ENCODE measurements at regions not wholly inside any gene's neighbourhood (a gene's known extent, or its start where the extent isn't known, plus 50 kb on each side); places are given as distances from the start of the nearest gene placed in this dataset.
"Not testable (repeated sequence)": the region's sequence is repeated elsewhere in the genome, so short reads cannot be mapped to it uniquely, and the experiment has no call there.

- H3K36me3 ChIP-seq; H3K4me3 ChIP-seq; H3K9me3 ChIP-seq; intact Hi-C loops (cut with DNase I); H3K4me1 ChIP-seq; H3K27ac ChIP-seq: not testable (repeated sequence)
- H3K27me3 ChIP-seq: peaks cover 25% of the 10 kb centered on the region
- ATAC-seq (peak; percentile 96), DNase-seq (peak; percentile 77)
Measured at GRCh38 chr1:143729449-143730111, 242.2 kb downstream of the FAM72C start.

- ATAC-seq: peak; percentile 91
- H3K4me1 ChIP-seq; H3K9me3 ChIP-seq; intact Hi-C loops (cut with DNase I); H3K4me3 ChIP-seq; H3K27ac ChIP-seq; DNase-seq; H3K36me3 ChIP-seq: not testable (repeated sequence)
- H3K27me3 ChIP-seq: peaks cover 25% of the 10 kb centered on the region
Measured at GRCh38 chr1:143728802-143729448, 242.9 kb downstream of the FAM72C start.

DNA sequence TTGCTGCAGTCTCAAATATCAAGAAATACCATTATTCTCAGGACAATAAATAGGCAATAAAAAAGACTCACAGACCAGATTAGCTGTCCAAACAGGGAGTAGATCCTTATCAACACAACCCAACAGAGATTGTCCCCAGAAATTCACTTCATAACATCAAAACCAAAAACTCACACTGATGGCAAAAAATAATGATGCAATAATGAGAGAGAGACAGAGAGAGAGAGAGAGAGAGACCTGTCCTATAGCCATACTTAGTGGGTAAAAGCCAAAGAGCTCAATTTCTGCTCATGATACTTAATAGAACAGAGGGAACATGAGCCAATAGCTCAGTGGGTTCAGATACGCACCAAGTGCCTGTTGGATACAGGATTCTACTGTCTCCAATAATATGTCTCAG lies 244.5 kb downstream of the FAM72C start:
- H3K27me3 ChIP-seq: peaks cover 24% of the 10 kb centered on the region
- TF ChIP-seq, protein P1, sequence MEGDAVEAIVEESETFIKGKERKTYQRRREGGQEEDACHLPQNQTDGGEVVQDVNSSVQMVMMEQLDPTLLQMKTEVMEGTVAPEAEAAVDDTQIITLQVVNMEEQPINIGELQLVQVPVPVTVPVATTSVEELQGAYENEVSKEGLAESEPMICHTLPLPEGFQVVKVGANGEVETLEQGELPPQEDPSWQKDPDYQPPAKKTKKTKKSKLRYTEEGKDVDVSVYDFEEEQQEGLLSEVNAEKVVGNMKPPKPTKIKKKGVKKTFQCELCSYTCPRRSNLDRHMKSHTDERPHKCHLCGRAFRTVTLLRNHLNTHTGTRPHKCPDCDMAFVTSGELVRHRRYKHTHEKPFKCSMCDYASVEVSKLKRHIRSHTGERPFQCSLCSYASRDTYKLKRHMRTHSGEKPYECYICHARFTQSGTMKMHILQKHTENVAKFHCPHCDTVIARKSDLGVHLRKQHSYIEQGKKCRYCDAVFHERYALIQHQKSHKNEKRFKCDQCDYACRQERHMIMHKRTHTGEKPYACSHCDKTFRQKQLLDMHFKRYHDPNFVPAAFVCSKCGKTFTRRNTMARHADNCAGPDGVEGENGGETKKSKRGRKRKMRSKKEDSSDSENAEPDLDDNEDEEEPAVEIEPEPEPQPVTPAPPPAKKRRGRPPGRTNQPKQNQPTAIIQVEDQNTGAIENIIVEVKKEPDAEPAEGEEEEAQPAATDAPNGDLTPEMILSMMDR (IDR thresholded peaks at IDR 0.05): no peak
- DNase-seq (no peak), ATAC-seq (no peak)
- intact Hi-C loops (cut with DNase I): no loop called here
- H3K4me1 ChIP-seq: no peaks in the 10 kb centered on the region
- H3K4me3 ChIP-seq: no peak overlapping the region
- no peaks in the 10 kb centered on the region for H3K36me3 ChIP-seq
- no peaks in the 10 kb centered on the region for H3K9me3 ChIP-seq
- H3K27ac ChIP-seq: no peak overlapping the region

DNA sequence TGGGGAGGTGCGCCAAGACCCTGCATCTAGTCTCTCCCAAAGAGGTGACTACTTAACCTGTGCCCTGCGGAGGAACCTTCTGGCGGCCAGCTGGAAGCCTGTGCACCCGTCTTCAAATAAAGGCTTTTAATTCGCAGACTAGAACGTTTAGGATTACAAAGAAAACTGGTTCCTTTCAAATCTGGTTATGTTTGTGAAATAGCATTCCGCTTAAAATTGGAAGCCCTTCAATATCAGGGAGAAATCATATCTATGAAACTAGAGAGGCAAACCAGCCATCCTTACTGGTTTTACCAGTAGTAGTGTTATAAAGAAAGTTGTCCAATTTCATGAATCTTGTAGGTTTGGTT lies 250.8 kb downstream of the FAM72C start:
- Histone ChIP-seq H3K27ac (no peak overlapping the region), H3K27me3 (peaks cover 63% of the 10 kb centered on the region), H3K4me1 (no peaks in the 10 kb centered on the region), H3K9me3 (no peaks in the 10 kb centered on the region), H3K4me3 (no peak overlapping the region), H3K36me3 (no peaks in the 10 kb centered on the region)
- TF ChIP-seq, protein P1 (IDR thresholded peaks at IDR 0.05): no peak
- intact Hi-C loops (cut with DNase I): no loop called here
- no peak for DNase-seq
- no peak for ATAC-seq

- H3K4me1 ChIP-seq: no peaks in the 10 kb centered on the region
- DNase-seq (peak; percentile 76), ATAC-seq (peak; percentile 83)
- peaks cover 61% of the 10 kb centered on the region for H3K27me3 ChIP-seq
- TF ChIP-seq, protein P1 (IDR thresholded peaks at IDR 0.05): no peak
- no peaks in the 10 kb centered on the region for H3K9me3 ChIP-seq
- intact Hi-C loops (cut with DNase I): no loop called here
- no peaks in the 10 kb centered on the region for H3K36me3 ChIP-seq
- no peak overlapping the region for H3K4me3 ChIP-seq
- H3K27ac ChIP-seq: no peak overlapping the region
Measured at GRCh38 chr1:143720087-143721023, 251.4 kb downstream of the FAM72C start.

DNA sequence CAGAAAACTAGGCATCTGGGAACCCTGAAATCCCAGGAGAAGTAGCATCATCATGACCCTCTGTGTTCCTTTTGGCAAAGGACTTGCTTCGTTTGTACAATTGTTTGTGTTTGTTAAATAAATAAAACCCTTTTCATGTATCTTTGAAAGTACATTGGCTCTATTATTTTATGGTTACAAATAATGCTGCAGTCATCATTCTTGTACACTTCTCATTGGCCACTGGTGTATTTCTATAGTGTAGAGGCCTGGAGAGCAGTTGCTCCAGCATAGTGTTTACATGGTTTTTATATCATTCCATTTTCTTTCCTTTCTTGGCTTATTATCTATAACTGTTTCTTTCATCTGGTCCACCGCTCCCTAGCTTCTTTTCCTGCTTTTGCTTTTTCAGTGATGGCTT lies 253.3 kb downstream of the FAM72C start:
- intact Hi-C loops (cut with DNase I): no loop called here
- H3K9me3 ChIP-seq: no peaks in the 10 kb centered on the region
- no peaks in the 10 kb centered on the region for H3K36me3 ChIP-seq
- H3K27me3 ChIP-seq: peaks cover 47% of the 10 kb centered on the region
- no peak for DNase-seq
- no peak for ATAC-seq
- no peak overlapping the region for H3K27ac ChIP-seq
- H3K4me3 ChIP-seq: no peak overlapping the region
- no peaks in the 10 kb centered on the region for H3K4me1 ChIP-seq
- TF ChIP-seq, protein P1 (IDR thresholded peaks at IDR 0.05): no peak

All from upper lobe of right lung (tissue), 1 donor.